ENCODE measurements at regions not wholly inside any gene's neighbourhood (a gene's known extent, or its start where the extent isn't known, plus 50 kb on each side); places are given as distances from the start of the nearest gene placed in this dataset.

GRCh38 chr2:59378127-59378526 lies 1137.0 kb upstream of the FANCL start:
- TF ChIP-seq CTCF (IDR thresholded peaks at IDR 0.05; ENCODE audit: insufficient read depth, low read length): no peak
- no peak for DNase-seq (ENCODE audit: low read depth)
- no peak overlapping the region for H3K4me3 ChIP-seq (ENCODE audit: low read depth, low read length)

GRCh38 chr2:59366288-59366687 lies 1125.2 kb upstream of the FANCL start:
- DNase-seq (ENCODE audit: low read depth): no peak
- H3K4me3 ChIP-seq (ENCODE audit: low read depth, low read length): no peak overlapping the region
- TF ChIP-seq CTCF (IDR thresholded peaks at IDR 0.05; ENCODE audit: insufficient read depth, low read length): no peak

- TF ChIP-seq CTCF (IDR thresholded peaks at IDR 0.05; ENCODE audit: insufficient read depth, low read length): no peak
- no peak for DNase-seq (ENCODE audit: low read depth)
- H3K4me3 ChIP-seq (ENCODE audit: low read depth, low read length): no peak overlapping the region
Observed at GRCh38 chr2:59354498-59354897, 1113.4 kb upstream of the FANCL start.

GRCh38 chr2:59353306-59353921 lies 1112.3 kb upstream of the FANCL start:
- no peak overlapping the region for H3K4me3 ChIP-seq (ENCODE audit: low read depth, low read length)
- no peak for DNase-seq (ENCODE audit: low read depth)
- TF ChIP-seq CTCF (IDR thresholded peaks at IDR 0.05; ENCODE audit: insufficient read depth, low read length): no peak

GRCh38 chr2:59342166-59342565 lies 1101.0 kb upstream of the FANCL start:
- no peak for DNase-seq (ENCODE audit: low read depth)
- no peak for TF ChIP-seq CTCF (IDR thresholded peaks at IDR 0.05; ENCODE audit: insufficient read depth, low read length)
- H3K4me3 ChIP-seq (ENCODE audit: low read depth, low read length): no peak overlapping the region

GRCh38 chr2:59339837-59340207 lies 1098.7 kb upstream of the FANCL start:
- no peak overlapping the region for H3K4me3 ChIP-seq (ENCODE audit: low read depth, low read length)
- DNase-seq (ENCODE audit: low read depth): no peak
- TF ChIP-seq CTCF (IDR thresholded peaks at IDR 0.05; ENCODE audit: insufficient read depth, low read length): no peak

All from fibroblast of the aortic adventitia (primary cell).